ENCODE measurements at regions not wholly inside any gene's neighbourhood (a gene's known extent, or its start where the extent isn't known, plus 50 kb on each side); places are given as distances from the start of the nearest gene placed in this dataset.

DNA sequence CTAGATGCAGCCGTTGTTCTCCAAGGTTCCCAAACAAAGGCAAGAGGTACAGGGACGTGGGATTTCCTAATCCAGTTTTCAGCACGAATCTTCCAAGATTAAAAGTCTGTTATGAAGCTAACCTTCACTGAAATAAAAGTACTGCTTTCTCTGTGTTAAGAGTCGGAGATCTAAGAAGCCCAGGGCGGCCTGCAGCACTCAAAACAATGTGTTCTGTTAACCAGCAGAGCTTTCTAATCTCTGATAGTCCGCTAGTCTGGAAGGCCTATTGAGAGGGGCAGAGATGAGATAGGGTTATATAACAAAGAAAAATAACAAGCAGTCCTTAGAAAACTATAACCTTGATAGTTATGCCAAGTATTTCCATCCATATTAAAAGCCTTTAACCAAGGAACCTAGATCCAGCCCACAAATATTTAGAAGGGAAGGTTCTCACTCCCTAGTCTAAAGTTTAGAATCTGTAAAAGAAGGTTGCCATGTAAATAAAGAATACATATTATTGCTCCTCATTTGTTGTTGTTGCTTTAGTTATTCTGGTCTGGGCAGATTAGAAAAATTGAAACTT lies 106.3 kb upstream of the SVIL start:
- H3K9me3 Mint-ChIP-seq (ENCODE audit: unreplicated experiment) = no peaks in the 10 kb centered on the region
- no peak overlapping the region for H3K4me3 Mint-ChIP-seq (ENCODE audit: unreplicated experiment)

DNA sequence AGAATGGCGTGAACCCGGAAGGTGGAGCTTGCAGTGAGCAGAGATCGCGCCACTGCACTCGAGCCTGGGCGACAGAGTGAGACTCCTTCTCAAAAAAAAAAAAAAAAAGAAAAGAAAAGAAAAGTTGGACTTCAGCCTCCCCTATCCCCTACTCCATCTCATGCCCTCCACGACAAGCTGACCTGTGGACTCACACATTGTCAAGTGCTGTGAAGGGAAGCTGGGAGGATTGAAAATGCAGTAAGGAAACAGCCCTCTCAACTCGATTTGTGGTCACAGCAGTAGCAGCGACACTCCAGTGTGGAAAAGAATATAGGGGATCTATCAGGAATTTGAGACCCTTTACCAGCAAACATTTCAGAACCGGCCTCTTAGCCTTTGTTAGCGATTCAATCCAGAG lies 103.6 kb upstream of the SVIL start:
- no peak for DNase-seq (ENCODE audit: extremely low spot score, unreplicated experiment)
- TF ChIP-seq, protein P1, sequence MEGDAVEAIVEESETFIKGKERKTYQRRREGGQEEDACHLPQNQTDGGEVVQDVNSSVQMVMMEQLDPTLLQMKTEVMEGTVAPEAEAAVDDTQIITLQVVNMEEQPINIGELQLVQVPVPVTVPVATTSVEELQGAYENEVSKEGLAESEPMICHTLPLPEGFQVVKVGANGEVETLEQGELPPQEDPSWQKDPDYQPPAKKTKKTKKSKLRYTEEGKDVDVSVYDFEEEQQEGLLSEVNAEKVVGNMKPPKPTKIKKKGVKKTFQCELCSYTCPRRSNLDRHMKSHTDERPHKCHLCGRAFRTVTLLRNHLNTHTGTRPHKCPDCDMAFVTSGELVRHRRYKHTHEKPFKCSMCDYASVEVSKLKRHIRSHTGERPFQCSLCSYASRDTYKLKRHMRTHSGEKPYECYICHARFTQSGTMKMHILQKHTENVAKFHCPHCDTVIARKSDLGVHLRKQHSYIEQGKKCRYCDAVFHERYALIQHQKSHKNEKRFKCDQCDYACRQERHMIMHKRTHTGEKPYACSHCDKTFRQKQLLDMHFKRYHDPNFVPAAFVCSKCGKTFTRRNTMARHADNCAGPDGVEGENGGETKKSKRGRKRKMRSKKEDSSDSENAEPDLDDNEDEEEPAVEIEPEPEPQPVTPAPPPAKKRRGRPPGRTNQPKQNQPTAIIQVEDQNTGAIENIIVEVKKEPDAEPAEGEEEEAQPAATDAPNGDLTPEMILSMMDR (IDR thresholded peaks at IDR 0.05) = no peak
- peaks cover 3% of the 10 kb centered on the region for H3K36me3 Mint-ChIP-seq (ENCODE audit: unreplicated experiment)
- peaks cover 40% of the 10 kb centered on the region for H3K4me1 Mint-ChIP-seq (ENCODE audit: unreplicated experiment)
- no peak overlapping the region for H3K27ac Mint-ChIP-seq (ENCODE audit: unreplicated experiment)
- H3K4me3 Mint-ChIP-seq (ENCODE audit: unreplicated experiment) = no peak overlapping the region
- no peaks in the 10 kb centered on the region for H3K27me3 Mint-ChIP-seq (ENCODE audit: unreplicated experiment)
- no peaks in the 10 kb centered on the region for H3K9me3 Mint-ChIP-seq (ENCODE audit: unreplicated experiment)

More for the DNA sequence above, 106.3 kb upstream of the SVIL start:
- Mint-ChIP-seq H3K36me3 (ENCODE audit: unreplicated experiment) (no peaks in the 10 kb centered on the region), H3K4me1 (ENCODE audit: unreplicated experiment) (peaks cover 33% of the 10 kb centered on the region), H3K27me3 (ENCODE audit: unreplicated experiment) (no peaks in the 10 kb centered on the region), H3K27ac (ENCODE audit: unreplicated experiment) (no peak overlapping the region)
- no peak for DNase-seq (ENCODE audit: extremely low spot score, unreplicated experiment)
- TF ChIP-seq, protein P1 (IDR thresholded peaks at IDR 0.05) = no peak

DNA sequence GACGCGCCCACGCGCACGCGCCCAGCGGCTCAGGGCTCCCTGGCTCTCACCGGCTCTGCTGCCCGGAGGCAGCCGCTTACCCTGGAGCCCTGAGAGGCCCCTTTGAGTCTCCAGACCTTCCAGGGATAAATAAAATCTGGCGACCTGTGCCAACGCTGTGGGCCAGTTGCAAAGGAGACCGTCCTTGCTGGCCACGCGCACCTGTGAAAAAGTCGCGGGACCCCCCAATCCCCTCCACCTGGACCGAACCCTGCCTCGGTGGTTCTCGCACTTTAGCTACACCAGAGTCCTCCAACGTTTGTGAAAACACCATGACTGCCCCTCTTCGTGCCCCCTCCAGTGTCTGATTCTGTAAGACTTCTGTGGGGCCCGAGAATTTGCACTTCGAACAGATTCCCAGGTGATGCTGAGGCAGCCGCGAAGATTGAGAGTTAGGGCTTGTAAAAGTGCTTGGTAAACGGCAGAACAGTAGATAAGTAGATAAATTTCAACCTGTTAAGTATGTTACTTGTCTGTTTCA lies 102.4 kb upstream of the SVIL start:
- H3K27ac Mint-ChIP-seq (ENCODE audit: unreplicated experiment) = peak overlapping the region; percentile 35
- H3K4me3 Mint-ChIP-seq (ENCODE audit: unreplicated experiment) = peak overlapping the region; percentile 70
- H3K27me3 Mint-ChIP-seq (ENCODE audit: unreplicated experiment) = no peaks in the 10 kb centered on the region
- H3K9me3 Mint-ChIP-seq (ENCODE audit: unreplicated experiment) = no peaks in the 10 kb centered on the region
- H3K4me1 Mint-ChIP-seq (ENCODE audit: unreplicated experiment) = peaks cover 49% of the 10 kb centered on the region
- peaks cover 5% of the 10 kb centered on the region for H3K36me3 Mint-ChIP-seq (ENCODE audit: unreplicated experiment)
- TF ChIP-seq, protein P1 (IDR thresholded peaks at IDR 0.05) = no peak
- DNase-seq (ENCODE audit: extremely low spot score, unreplicated experiment) = peak; percentile 86

DNA sequence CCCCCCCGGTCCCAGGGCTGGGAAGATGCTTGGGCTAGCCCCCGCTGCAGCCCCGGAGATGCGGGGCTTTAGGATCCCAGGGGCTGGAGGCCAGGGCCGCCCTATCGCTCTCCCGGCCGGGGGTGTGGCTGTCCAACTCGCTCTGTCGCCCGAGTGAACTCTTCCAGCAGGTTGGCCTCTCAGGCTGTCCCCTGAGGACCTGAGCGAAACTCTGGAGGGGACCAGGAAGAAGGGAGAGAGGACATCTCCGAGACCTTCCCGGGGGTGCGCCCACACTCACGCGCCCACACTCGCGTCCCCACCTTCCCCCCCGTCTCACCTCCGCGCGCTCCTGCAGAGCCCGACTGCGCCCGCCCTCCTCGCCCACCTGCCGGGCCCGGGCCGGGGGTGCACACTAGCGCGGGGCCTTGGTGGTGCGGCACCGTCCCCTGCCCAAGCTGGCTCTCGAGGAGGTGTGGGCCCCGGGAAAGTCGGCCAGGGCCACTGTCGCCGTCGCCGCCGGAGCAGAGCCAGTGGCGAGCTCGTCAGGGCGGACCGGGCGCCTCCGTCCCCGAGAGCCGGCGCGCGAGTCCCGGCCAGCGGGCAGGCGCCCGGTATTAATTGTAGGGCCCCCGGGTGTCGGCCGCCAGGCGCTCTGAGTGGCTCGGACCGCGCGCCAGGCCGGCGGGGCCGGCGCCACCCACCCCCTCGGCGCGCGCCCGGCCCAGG lies 101.7 kb upstream of the SVIL start:
- H3K27me3 Mint-ChIP-seq (ENCODE audit: unreplicated experiment) = no peaks in the 10 kb centered on the region
- H3K4me3 Mint-ChIP-seq (ENCODE audit: unreplicated experiment) = peak overlapping the region; percentile 80
- TF ChIP-seq, protein P1 (IDR thresholded peaks at IDR 0.05) = no peak
- peak; percentile 86 for DNase-seq (ENCODE audit: extremely low spot score, unreplicated experiment)
- no peaks in the 10 kb centered on the region for H3K9me3 Mint-ChIP-seq (ENCODE audit: unreplicated experiment)
- peak overlapping the region; percentile 57 for H3K27ac Mint-ChIP-seq (ENCODE audit: unreplicated experiment)
- peaks cover 5% of the 10 kb centered on the region for H3K36me3 Mint-ChIP-seq (ENCODE audit: unreplicated experiment)
- H3K4me1 Mint-ChIP-seq (ENCODE audit: unreplicated experiment) = peaks cover 50% of the 10 kb centered on the region

DNA sequence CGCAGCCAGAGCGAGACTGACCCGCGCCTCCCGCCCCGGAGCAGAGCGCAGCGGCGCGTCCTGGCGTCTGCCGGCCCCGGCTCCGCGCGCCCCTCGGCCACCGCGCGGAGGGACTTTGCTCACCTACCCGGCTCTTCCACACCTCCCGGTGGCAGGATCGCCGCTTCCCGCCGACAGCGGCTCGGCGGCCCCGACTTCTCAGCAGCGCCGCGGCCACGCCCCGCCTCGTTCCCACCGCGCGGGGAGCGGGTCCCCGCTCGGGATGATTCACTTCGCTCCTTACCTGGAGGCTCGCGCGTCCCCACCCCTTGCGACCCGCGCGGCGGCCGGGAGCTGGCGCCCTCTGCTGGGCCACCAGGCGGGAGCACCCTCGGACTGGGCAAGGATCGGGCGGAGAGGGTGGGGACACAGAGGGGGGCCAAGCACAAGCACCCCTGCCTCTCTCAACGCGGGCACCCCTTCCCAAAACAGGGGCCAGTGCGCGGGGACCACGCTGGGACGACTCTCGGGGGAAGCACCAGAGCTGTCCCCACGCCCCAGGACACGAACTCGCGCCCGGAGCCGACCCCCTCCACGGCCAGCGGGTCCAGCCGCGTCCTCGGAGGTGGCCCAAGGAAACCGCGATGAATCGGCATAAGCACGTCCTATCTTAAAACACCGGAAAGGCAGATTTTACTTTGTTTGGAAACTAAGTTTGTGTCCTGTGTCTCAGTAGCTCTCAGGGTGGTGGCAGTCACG lies 101.0 kb upstream of the SVIL start:
- Mint-ChIP-seq H3K36me3 (ENCODE audit: unreplicated experiment) (peaks cover 7% of the 10 kb centered on the region), H3K4me1 (ENCODE audit: unreplicated experiment) (peaks cover 50% of the 10 kb centered on the region), H3K4me3 (ENCODE audit: unreplicated experiment) (peak overlapping the region; percentile 80), H3K9me3 (ENCODE audit: unreplicated experiment) (no peaks in the 10 kb centered on the region), H3K27ac (ENCODE audit: unreplicated experiment) (peak overlapping the region; percentile 57), H3K27me3 (ENCODE audit: unreplicated experiment) (no peaks in the 10 kb centered on the region)
- peak; percentile 94 for DNase-seq (ENCODE audit: extremely low spot score, unreplicated experiment)
- TF ChIP-seq, protein P1 (IDR thresholded peaks at IDR 0.05) = peak; percentile 98
